H1 (cell line): ENCODE measurements at regions not wholly inside any gene's neighbourhood (a gene's known extent, or its start where the extent isn't known, plus 50 kb on each side); places are given as distances from the start of the nearest gene placed in this dataset.

ENCODE experiments used
- CHD7 ChIP-seq: fragments of 300-600 bp; sonication (generic); IDR thresholded peaks from 2 replicates; pipeline ENCODE4 v1.7.1; 2012; ENCODE audit warnings: low read length, moderate library complexity, mild to moderate bottlenecking, inconsistent platforms; ENCODE audit not compliant: insufficient replicate concordance
- HDAC6 ChIP-seq: IDR thresholded peaks from one replicate; pipeline ENCODE4 v1.7.1; 2012; ENCODE audit warnings: low read depth, mild to moderate bottlenecking, inconsistent platforms, low read length, moderate library complexity
- KDM1A ChIP-seq: fragments of 200-600, 300-600 bp; sonication (generic); IDR thresholded peaks from 2 replicates; pipeline ENCODE4 v1.7.1; 2016; ENCODE audit warnings: mild to moderate bottlenecking, low read length, borderline replicate concordance
- KDM4A ChIP-seq: IDR thresholded peaks from one replicate; pipeline ENCODE4 v1.7.1; 2012; ENCODE audit warnings: low read depth, mild to moderate bottlenecking, moderate library complexity, low read length, inconsistent platforms; ENCODE audit not compliant: severe bottlenecking
- KDM5A ChIP-seq: fragments of 200-600 bp; IDR thresholded peaks from 2 replicates; pipeline ENCODE4 v1.7.1; 2012; ENCODE audit warnings: mild to moderate bottlenecking, low read length, inconsistent platforms, mixed read lengths
- POLR2AphosphoS5 ChIP-seq: IDR thresholded peaks from 2 replicates; pipeline ENCODE4 v1.6.1; 2011; ENCODE audit warnings: low read depth, low read length
- SIRT6 ChIP-seq: IDR thresholded peaks from one replicate; pipeline ENCODE4 v1.7.1; 2012; ENCODE audit warnings: low read length, inconsistent platforms
- TF ChIP-seq, protein P1 (sequence below): IDR thresholded peaks from 2 replicates; pipeline ENCODE4 v1.6.1; 2011; ENCODE audit warnings: low read depth, mild to moderate bottlenecking, low read length; ENCODE audit not compliant: insufficient read depth

DNA sequence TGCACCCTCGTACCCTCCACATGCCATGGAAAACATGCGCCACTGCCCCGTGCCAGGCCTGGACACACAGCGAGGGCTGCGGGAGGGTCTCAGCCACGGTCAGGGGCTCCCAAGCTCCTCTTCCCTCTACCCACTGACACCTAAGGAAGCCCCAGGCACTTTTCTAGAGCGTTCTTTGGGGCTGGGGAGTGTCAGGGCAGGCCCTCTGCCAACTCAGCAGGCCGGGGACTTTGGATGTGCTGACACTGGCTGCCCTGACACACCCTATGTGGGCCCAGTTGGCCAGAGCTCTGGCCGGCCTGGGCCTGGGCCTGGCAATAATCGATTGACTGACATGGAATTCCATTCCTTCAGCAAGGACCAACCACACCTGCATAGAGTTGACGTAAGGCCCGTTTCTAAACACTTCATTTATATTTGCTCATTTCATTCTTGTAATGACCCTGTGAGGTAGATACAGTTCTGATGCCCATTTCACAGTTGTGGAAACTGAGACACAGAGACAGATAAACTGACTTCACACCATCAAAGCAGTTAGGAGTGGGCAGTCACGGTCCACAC, 70.5 kb downstream of the ZFP36L2 start (continued):
- TF ChIP-seq, protein P1, sequence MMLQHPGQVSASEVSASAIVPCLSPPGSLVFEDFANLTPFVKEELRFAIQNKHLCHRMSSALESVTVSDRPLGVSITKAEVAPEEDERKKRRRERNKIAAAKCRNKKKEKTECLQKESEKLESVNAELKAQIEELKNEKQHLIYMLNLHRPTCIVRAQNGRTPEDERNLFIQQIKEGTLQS = no peak
- TF ChIP-seq HDAC6 = no peak
- TF ChIP-seq POLR2AphosphoS5 = no peak
- TF ChIP-seq KDM4A = no peak
- no peak for TF ChIP-seq SIRT6
- TF ChIP-seq CHD7 = no peak
- TF ChIP-seq KDM5A = no peak
- TF ChIP-seq KDM1A = no peak
